RKO (cell line): ENCODE measurements at regions not wholly inside any gene's neighbourhood (a gene's known extent, or its start where the extent isn't known, plus 50 kb on each side); places are given as distances from the start of the nearest gene placed in this dataset.

Experiments
- DNase-seq: peaks from one replicate; pipeline ENCODE4 v3.0.0-alpha.2; 2016; ENCODE audit warnings: low spot score

- DNase-seq, result no peak
Measured at GRCh38 chr1:232276651-232277050, 353.3 kb downstream of the SIPA1L2 start.

- no peak for DNase-seq
Measured at GRCh38 chr1:232274999-232275710, 354.8 kb downstream of the SIPA1L2 start.

GRCh38 chr1:232274236-232274855 is 355.6 kb downstream of the SIPA1L2 start:
- DNase-seq, result no peak

GRCh38 chr1:232273011-232273410 is 356.9 kb downstream of the SIPA1L2 start:
- DNase-seq, result no peak

GRCh38 chr1:232271991-232272589 is 357.8 kb downstream of the SIPA1L2 start:
- no peak for DNase-seq

GRCh38 chr1:232271299-232271698 is 358.6 kb downstream of the SIPA1L2 start:
- no peak for DNase-seq

GRCh38 chr1:232269988-232270387 is 359.9 kb downstream of the SIPA1L2 start:
- no peak for DNase-seq

GRCh38 chr1:232267837-232268598 is 361.9 kb downstream of the SIPA1L2 start:
- DNase-seq, result no peak

- DNase-seq, result no peak
Measured at GRCh38 chr1:232267092-232267836, 362.7 kb downstream of the SIPA1L2 start.

GRCh38 chr1:232263452-232263851 is 366.5 kb downstream of the SIPA1L2 start:
- DNase-seq, result no peak

- no peak for DNase-seq
Measured at GRCh38 chr1:232262991-232263390, 366.9 kb downstream of the SIPA1L2 start.

- no peak for DNase-seq
Measured at GRCh38 chr1:232260861-232261260, 369.1 kb downstream of the SIPA1L2 start.

GRCh38 chr1:232260045-232260444 is 369.9 kb downstream of the SIPA1L2 start:
- no peak for DNase-seq

- no peak for DNase-seq
Measured at GRCh38 chr1:232259333-232259732, 370.6 kb downstream of the SIPA1L2 start.

- DNase-seq, result no peak
Measured at GRCh38 chr1:232252546-232253118, 377.3 kb downstream of the SIPA1L2 start.

- no peak for DNase-seq
Measured at GRCh38 chr1:232250838-232251237, 379.1 kb downstream of the SIPA1L2 start.

GRCh38 chr1:232249861-232250777 is 379.8 kb downstream of the SIPA1L2 start:
- no peak for DNase-seq

- no peak for DNase-seq
Measured at GRCh38 chr1:232249339-232249738, 380.6 kb downstream of the SIPA1L2 start.

GRCh38 chr1:232248276-232248820 is 381.6 kb downstream of the SIPA1L2 start:
- no peak for DNase-seq

- no peak for DNase-seq
Measured at GRCh38 chr1:232247669-232248068, 382.3 kb downstream of the SIPA1L2 start.
